ENCODE measurements at regions not wholly inside any gene's neighbourhood (a gene's known extent, or its start where the extent isn't known, plus 50 kb on each side); places are given as distances from the start of the nearest gene placed in this dataset.

DNA sequence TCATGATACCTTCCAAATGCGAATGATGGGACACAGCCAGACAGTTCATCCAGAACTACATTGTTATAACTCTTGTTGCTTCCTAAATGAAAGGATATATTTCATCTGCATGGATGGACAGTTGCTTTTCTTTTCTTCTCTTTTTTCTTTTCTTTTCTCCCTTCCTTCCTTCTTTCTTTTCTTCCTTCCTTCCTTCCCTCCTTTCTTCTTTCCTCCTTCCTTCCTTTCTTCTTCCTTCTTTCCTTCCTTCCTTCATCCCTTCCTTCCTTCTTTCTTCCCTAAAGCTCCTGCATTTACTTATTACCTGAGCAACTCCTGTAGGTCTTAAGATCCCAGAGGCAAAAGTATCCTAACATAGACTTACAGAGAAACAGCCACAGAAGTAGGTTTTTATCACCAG is 221.6 kb downstream of the DUSP10 start:
- ATAC-seq (no peak), FAIRE-seq (no peak), DNase-seq (ENCODE audit: low read depth, low spot score) (no peak)
- H3K9me3 ChIP-seq (replicated peaks; ENCODE audit: control insufficient read depth, insufficient read depth, low read length), result no peaks in the 10 kb centered on the region; the same call in 2 of the 3 replicates
- WGBS (ENCODE audit: insufficient coverage, insufficient replicate concordance, low lambda C conversion rate, missing lambda C conversion rate), result 33% methylated on average over 1 of the region's 1 CpG
- H3K4me2 ChIP-seq (ENCODE audit: control insufficient read depth, insufficient read depth), result no peak overlapping the region
- no peak overlapping the region for H3K27ac ChIP-seq (ENCODE audit: control insufficient read depth, insufficient read depth)
- no peaks in the 10 kb centered on the region for H3K36me3 ChIP-seq (ENCODE audit: control insufficient read depth in 2 of 2, insufficient read depth in 2 of 2, low read length in 1 of 2)
- ChIA-PET RAD21 (ENCODE audit: unreplicated experiment) (no interaction called here), SMC1A (ENCODE audit: uncharacterized antibody, unreplicated experiment) (interaction anchor here (1.2 kb wide), 1 partner anchor 9 kb away, joined by 3 read pairs; no protein-coding TSS in a partner anchor), CTCF (interaction anchor here (0.6 kb wide), 1 partner anchor 29 kb away, joined by 3 read pairs; no protein-coding TSS in a partner anchor), POLR2A (no interaction called here)
- H3K27me3 ChIP-seq (replicated peaks in 1 of 2; ENCODE audit: control insufficient read depth in 2 of 2, insufficient read depth in 2 of 2, low read length in 1 of 2), result no peaks in the 10 kb centered on the region
- TF ChIP-seq SMAD5 (IDR thresholded peaks at IDR 0.05; ENCODE audit: low read depth), result no peak
- TF ChIP-seq, protein P1, sequence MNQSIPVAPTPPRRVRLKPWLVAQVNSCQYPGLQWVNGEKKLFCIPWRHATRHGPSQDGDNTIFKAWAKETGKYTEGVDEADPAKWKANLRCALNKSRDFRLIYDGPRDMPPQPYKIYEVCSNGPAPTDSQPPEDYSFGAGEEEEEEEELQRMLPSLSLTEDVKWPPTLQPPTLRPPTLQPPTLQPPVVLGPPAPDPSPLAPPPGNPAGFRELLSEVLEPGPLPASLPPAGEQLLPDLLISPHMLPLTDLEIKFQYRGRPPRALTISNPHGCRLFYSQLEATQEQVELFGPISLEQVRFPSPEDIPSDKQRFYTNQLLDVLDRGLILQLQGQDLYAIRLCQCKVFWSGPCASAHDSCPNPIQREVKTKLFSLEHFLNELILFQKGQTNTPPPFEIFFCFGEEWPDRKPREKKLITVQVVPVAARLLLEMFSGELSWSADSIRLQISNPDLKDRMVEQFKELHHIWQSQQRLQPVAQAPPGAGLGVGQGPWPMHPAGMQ (IDR thresholded peaks at IDR 0.05; ENCODE audit: borderline replicate concordance), result no peak
- TF ChIP-seq SRF (IDR thresholded peaks at IDR 0.05; ENCODE audit: low read depth in 2 of 2, low read length in 2 of 2), result no peak
- TF ChIP-seq NR2C2 (IDR thresholded peaks at IDR 0.05; ENCODE audit: borderline replicate concordance, control insufficient read depth, insufficient read length, low read depth), result no peak
- intact Hi-C loops (cut with micrococcal nuclease; ENCODE audit: unreplicated experiment), result no loop called here
- in situ Hi-C loops (cut with MboI), result no loop called here
- H4K20me1 ChIP-seq (ENCODE audit: control insufficient read depth, insufficient read depth), result no peaks in the 10 kb centered on the region
- no peaks in the 10 kb centered on the region for H3K79me2 ChIP-seq (ENCODE audit: control insufficient read depth, insufficient read depth, low read length)
- H3K9ac ChIP-seq (ENCODE audit: control insufficient read depth, insufficient read depth, low read length), result no peak overlapping the region
- no peaks in the 10 kb centered on the region for H3K4me1 ChIP-seq (ENCODE audit: control insufficient read depth, insufficient read depth, low read length)
- no TSS peak for BruUV-seq (replicated peaks)
- H3K4me3 ChIP-seq, result no peak overlapping the region
- no peak overlapping the region for H2AFZ ChIP-seq (ENCODE audit: control insufficient read depth, low read depth, low read length)

DNA sequence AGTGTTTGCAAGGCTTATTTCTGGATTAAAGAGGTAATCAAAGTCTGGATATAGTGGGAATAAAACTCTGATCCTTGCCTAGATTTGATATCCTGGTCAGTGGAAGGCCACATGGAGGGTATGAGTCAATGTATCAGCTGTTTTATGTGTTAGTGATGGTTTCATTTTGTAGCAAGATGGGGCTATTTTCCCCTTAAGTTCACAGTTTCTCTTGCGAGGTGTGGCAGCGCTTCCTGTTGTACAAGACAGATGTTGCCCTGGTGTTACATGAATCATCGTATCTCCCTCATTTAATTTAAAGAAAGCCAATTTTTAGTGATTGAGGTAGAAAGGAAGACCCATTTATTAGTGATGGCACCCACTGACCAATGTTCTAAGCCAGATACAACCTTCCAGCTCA is 220.2 kb downstream of the DUSP10 start:
- in situ Hi-C loops (cut with MboI) (no loop called here), intact Hi-C loops (cut with micrococcal nuclease; ENCODE audit: unreplicated experiment) (no loop called here)
- Histone ChIP-seq H2AFZ (ENCODE audit: control insufficient read depth, low read depth, low read length) (no peak overlapping the region), H3K27ac (ENCODE audit: control insufficient read depth, insufficient read depth) (no peak overlapping the region), H4K20me1 (ENCODE audit: control insufficient read depth, insufficient read depth) (no peaks in the 10 kb centered on the region), H3K9ac (ENCODE audit: control insufficient read depth, insufficient read depth, low read length) (no peak overlapping the region), H3K79me2 (ENCODE audit: control insufficient read depth, insufficient read depth, low read length) (no peaks in the 10 kb centered on the region), H3K4me1 (ENCODE audit: control insufficient read depth, insufficient read depth, low read length) (no peaks in the 10 kb centered on the region), H3K9me3 (replicated peaks; ENCODE audit: control insufficient read depth, insufficient read depth, low read length) (no peaks in the 10 kb centered on the region; the same call in 2 of the 3 replicates), H3K36me3 (ENCODE audit: control insufficient read depth in 2 of 2, insufficient read depth in 2 of 2, low read length in 1 of 2) (no peaks in the 10 kb centered on the region), H3K4me2 (ENCODE audit: control insufficient read depth, insufficient read depth) (no peak overlapping the region), H3K27me3 (replicated peaks in 1 of 2; ENCODE audit: control insufficient read depth in 2 of 2, insufficient read depth in 2 of 2, low read length in 1 of 2) (no peaks in the 10 kb centered on the region), H3K4me3 (no peak overlapping the region)
- ChIA-PET POLR2A (no interaction called here), CTCF (no interaction called here), SMC1A (ENCODE audit: uncharacterized antibody, unreplicated experiment) (no interaction called here), RAD21 (ENCODE audit: unreplicated experiment) (no interaction called here)
- no TSS peak for BruUV-seq (replicated peaks)
- DNase-seq (ENCODE audit: low read depth, low spot score) (no peak), FAIRE-seq (no peak), ATAC-seq (no peak)
- WGBS (ENCODE audit: insufficient coverage, insufficient replicate concordance, low lambda C conversion rate, missing lambda C conversion rate), result 61% methylated on average over 3 of the region's 3 CpGs
- no peak for TF ChIP-seq RB1 (IDR thresholded peaks at IDR 0.05; ENCODE audit: borderline replicate concordance)
- no peak for TF ChIP-seq CHD2 (IDR thresholded peaks at IDR 0.05; ENCODE audit: borderline replicate concordance, low read depth, low read length)
- no peak for TF ChIP-seq YBX1 (IDR thresholded peaks at IDR 0.05)
- TF ChIP-seq, protein P2, sequence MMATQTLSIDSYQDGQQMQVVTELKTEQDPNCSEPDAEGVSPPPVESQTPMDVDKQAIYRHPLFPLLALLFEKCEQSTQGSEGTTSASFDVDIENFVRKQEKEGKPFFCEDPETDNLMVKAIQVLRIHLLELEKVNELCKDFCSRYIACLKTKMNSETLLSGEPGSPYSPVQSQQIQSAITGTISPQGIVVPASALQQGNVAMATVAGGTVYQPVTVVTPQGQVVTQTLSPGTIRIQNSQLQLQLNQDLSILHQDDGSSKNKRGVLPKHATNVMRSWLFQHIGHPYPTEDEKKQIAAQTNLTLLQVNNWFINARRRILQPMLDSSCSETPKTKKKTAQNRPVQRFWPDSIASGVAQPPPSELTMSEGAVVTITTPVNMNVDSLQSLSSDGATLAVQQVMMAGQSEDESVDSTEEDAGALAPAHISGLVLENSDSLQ (IDR thresholded peaks at IDR 0.05), result no peak
- TF ChIP-seq, protein P3, sequence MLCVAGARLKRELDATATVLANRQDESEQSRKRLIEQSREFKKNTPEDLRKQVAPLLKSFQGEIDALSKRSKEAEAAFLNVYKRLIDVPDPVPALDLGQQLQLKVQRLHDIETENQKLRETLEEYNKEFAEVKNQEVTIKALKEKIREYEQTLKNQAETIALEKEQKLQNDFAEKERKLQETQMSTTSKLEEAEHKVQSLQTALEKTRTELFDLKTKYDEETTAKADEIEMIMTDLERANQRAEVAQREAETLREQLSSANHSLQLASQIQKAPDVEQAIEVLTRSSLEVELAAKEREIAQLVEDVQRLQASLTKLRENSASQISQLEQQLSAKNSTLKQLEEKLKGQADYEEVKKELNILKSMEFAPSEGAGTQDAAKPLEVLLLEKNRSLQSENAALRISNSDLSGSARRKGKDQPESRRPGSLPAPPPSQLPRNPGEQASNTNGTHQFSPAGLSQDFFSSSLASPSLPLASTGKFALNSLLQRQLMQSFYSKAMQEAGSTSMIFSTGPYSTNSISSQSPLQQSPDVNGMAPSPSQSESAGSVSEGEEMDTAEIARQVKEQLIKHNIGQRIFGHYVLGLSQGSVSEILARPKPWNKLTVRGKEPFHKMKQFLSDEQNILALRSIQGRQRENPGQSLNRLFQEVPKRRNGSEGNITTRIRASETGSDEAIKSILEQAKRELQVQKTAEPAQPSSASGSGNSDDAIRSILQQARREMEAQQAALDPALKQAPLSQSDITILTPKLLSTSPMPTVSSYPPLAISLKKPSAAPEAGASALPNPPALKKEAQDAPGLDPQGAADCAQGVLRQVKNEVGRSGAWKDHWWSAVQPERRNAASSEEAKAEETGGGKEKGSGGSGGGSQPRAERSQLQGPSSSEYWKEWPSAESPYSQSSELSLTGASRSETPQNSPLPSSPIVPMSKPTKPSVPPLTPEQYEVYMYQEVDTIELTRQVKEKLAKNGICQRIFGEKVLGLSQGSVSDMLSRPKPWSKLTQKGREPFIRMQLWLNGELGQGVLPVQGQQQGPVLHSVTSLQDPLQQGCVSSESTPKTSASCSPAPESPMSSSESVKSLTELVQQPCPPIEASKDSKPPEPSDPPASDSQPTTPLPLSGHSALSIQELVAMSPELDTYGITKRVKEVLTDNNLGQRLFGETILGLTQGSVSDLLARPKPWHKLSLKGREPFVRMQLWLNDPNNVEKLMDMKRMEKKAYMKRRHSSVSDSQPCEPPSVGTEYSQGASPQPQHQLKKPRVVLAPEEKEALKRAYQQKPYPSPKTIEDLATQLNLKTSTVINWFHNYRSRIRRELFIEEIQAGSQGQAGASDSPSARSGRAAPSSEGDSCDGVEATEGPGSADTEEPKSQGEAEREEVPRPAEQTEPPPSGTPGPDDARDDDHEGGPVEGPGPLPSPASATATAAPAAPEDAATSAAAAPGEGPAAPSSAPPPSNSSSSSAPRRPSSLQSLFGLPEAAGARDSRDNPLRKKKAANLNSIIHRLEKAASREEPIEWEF (IDR thresholded peaks at IDR 0.05; ENCODE audit: insufficient replicate concordance, low read depth, low read length), result no peak
- TF ChIP-seq ETV6 (conservative IDR thresholded peaks at IDR 0.05 in 1 of 2, IDR thresholded peaks at IDR 0.05 in 1 of 2; ENCODE audit: borderline replicate concordance in 1 of 2, low read depth in 1 of 2), result no peak
- TF ChIP-seq ZNF24 (IDR thresholded peaks at IDR 0.05), result no peak
